LoVo (cell line): ENCODE measurements at regions not wholly inside any gene's neighbourhood (a gene's known extent, or its start where the extent isn't known, plus 50 kb on each side); places are given as distances from the start of the nearest gene placed in this dataset.
A peak's percentile ranks its signal among the peaks of the same experiment; 100 is the strongest.
"Not testable (repeated sequence)": the region's sequence is repeated elsewhere in the genome, so short reads cannot be mapped to it uniquely, and the experiment has no call there.

Source experiments
- DNase-seq: peaks from one replicate; pipeline ENCODE4 v3.0.0-alpha.2; 2016; ENCODE audit warnings: low spot score

GRCh38 chr22:36088292-36088691 lies 59.7 kb upstream of the RBFOX2 start:
- no peak for DNase-seq

- no peak for DNase-seq
These were observed 59.2 kb upstream of the RBFOX2 start for GRCh38 chr22:36087784-36088183.

- no peak for DNase-seq
These were observed 58.1 kb upstream of the RBFOX2 start for GRCh38 chr22:36086629-36087254.

- DNase-seq, result peak; percentile 74
These were observed 57.5 kb upstream of the RBFOX2 start for GRCh38 chr22:36086170-36086490.

- DNase-seq, result no peak
These were observed 57.0 kb upstream of the RBFOX2 start for GRCh38 chr22:36085476-36086169.

- peak; percentile 25 for DNase-seq
These were observed 56.1 kb upstream of the RBFOX2 start for GRCh38 chr22:36084717-36085116.

- DNase-seq, result no peak
These were observed 54.4 kb upstream of the RBFOX2 start for GRCh38 chr22:36083056-36083455.

- DNase-seq, result no peak
These were observed 52.4 kb upstream of the RBFOX2 start for GRCh38 chr22:36081023-36081431.

- DNase-seq, result not testable (repeated sequence)
These were observed 51.7 kb upstream of the RBFOX2 start for GRCh38 chr22:36080281-36080680.

GRCh38 chr22:36079041-36079440 lies 50.4 kb upstream of the RBFOX2 start:
- DNase-seq, result no peak
